SU-DHL-6 (cell line): ENCODE measurements at regions not wholly inside any gene's neighbourhood (a gene's known extent, or its start where the extent isn't known, plus 50 kb on each side); places are given as distances from the start of the nearest gene placed in this dataset.

Experiments used
- H2AFZ ChIP-seq: fragments of 200-600 bp; sonication (generic); 2 replicates; pipeline ENCODE4 v1.6.1; 2014; ENCODE audit warnings: low read depth, mild to moderate bottlenecking, moderate library complexity, mixed read lengths, antibody characterized with exemption, low read length; ENCODE audit not compliant: severe bottlenecking
- H3F3A ChIP-seq: fragments of 200-600 bp; shearing (Covaris generic); 2 replicates; pipeline ENCODE4 v1.6.0; 2016; ENCODE audit warnings: antibody characterized with exemption, mild to moderate bottlenecking; ENCODE audit not compliant: insufficient read depth
- H3K27ac ChIP-seq: fragments of 200-600 bp; sonication (generic); 2 replicates; pipeline ENCODE4 v1.5.1; 2016; ENCODE audit warnings: low read depth, mild to moderate bottlenecking, low read length, moderate library complexity, mixed read lengths
- H3K27me3 ChIP-seq: fragments of 200-600 bp; sonication (generic), shearing (Covaris generic); 2 replicates; pipeline ENCODE4 v1.6.0; 2014; ENCODE audit warnings: mild to moderate bottlenecking, low read length
- H3K36me3 ChIP-seq: fragments of 200-600 bp; sonication (generic); 2 replicates; pipeline ENCODE4 v1.6.1; 2014; ENCODE audit warnings: mild to moderate bottlenecking, low read length, mixed read lengths
- H3K4me2 ChIP-seq: fragments of 300-600, 200-600 bp; shearing (Covaris generic), sonication (generic); 2 replicates; pipeline ENCODE4 v1.6.0; 2014; ENCODE audit warnings: low read length, low read depth, mild to moderate bottlenecking; ENCODE audit not compliant: poor library complexity, severe bottlenecking
- H3K4me3 ChIP-seq: fragments of 200-600 bp; sonication (generic); 2 replicates; pipeline ENCODE4 v1.5.1; 2014; ENCODE audit warnings: antibody characterized with exemption, low read length, mild to moderate bottlenecking, mixed read lengths; ENCODE audit not compliant: insufficient read depth, poor library complexity, severe bottlenecking
- H3K79me2 ChIP-seq: fragments of 200-600 bp; sonication (generic); 2 replicates; pipeline ENCODE4 v1.6.1; 2014; ENCODE audit warnings: mild to moderate bottlenecking, low read length, moderate library complexity; ENCODE audit not compliant: insufficient read depth
- H3K9ac ChIP-seq: fragments of 200-600 bp; sonication (generic); 2 replicates; pipeline ENCODE4 v1.7.0; 2014; ENCODE audit warnings: mild to moderate bottlenecking, low read length
- H3K9me2 ChIP-seq: fragments of 200-600 bp; sonication (generic); replicated peaks from 2 replicates; pipeline ENCODE4 v1.6.1; 2014; ENCODE audit warnings: low read length; ENCODE audit not compliant: insufficient read depth
- H3K9me3 ChIP-seq: fragments of 200-600 bp; sonication (generic); 2 replicates; pipeline ENCODE4 v1.6.1; 2014; ENCODE audit warnings: low read length, mixed read lengths; ENCODE audit not compliant: insufficient read depth
- H4K20me1 ChIP-seq: fragments of 200-600 bp; sonication (generic); 2 replicates; pipeline ENCODE4 v1.6.1; 2014; ENCODE audit warnings: low read depth, mild to moderate bottlenecking, antibody characterized with exemption, low read length, moderate library complexity, mixed read lengths
- EZH2phosphoT487 ChIP-seq: fragments of 200-600 bp; sonication (generic), shearing (Covaris generic); conservative IDR thresholded peaks from 2 replicates; pipeline ENCODE4 v1.6.1; 2018; ENCODE audit warnings: mild to moderate bottlenecking, antibody characterized with exemption, low read length, moderate library complexity, mixed read lengths
- TF ChIP-seq, protein P1 (sequence below): fragments of 200-600 bp; sonication (generic); IDR thresholded peaks from one replicate; pipeline ENCODE4 v1.5.1; 2017; ENCODE audit warnings: antibody characterized with exemption, mild to moderate bottlenecking, low read length, moderate library complexity; ENCODE audit not compliant: insufficient read depth, poor library complexity, severe bottlenecking

DNA sequence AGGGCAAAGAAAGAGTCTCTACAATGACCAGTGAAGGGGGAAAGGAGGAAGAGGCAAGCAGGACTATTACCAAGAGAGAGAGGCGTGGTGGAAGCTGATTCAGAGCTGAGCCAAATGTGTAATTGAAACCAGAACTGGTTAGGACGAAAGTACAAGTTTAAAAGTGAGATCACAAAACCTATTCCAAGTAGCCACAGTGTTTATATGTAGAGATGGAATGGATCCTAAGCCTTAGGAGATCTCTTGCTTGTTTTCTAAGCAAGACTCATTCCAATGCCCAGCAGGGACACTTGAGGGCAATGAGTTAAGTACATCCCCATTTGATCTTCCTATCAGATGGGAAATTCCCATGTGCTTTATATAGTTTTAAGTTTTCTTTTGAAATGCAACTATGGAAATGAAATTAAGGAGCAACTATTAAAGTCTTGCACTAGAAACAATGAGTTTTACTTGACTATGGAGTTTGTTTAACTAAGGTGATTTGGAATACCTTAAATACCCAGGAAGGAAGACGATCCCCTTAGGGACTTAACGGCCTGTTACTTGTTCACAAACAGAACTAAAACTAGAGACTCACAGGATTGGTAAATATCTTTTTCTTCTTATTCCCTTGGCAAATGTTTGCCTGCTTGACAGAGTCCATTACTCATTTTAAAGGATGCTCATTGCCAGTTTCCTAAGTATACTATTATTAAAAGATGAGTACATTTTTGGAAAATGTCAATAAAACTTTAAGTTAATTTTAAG is 51.1 kb upstream of the SNX2 start:
- Histone ChIP-seq H3K36me3 (no peaks in the 10 kb centered on the region), H3K79me2 (no peaks in the 10 kb centered on the region), H3K27me3 (no peaks in the 10 kb centered on the region), H3K9me3 (no peaks in the 10 kb centered on the region), H3K9me2 (no peaks in the 10 kb centered on the region), H2AFZ (no peak overlapping the region), H3K27ac (no peak overlapping the region), H4K20me1 (no peaks in the 10 kb centered on the region), H3F3A (no peaks in the 10 kb centered on the region), H3K4me2 (no peak overlapping the region), H3K4me3 (no peak overlapping the region), H3K9ac (no peak overlapping the region)
- no peak for TF ChIP-seq EZH2phosphoT487
- TF ChIP-seq, protein P1, sequence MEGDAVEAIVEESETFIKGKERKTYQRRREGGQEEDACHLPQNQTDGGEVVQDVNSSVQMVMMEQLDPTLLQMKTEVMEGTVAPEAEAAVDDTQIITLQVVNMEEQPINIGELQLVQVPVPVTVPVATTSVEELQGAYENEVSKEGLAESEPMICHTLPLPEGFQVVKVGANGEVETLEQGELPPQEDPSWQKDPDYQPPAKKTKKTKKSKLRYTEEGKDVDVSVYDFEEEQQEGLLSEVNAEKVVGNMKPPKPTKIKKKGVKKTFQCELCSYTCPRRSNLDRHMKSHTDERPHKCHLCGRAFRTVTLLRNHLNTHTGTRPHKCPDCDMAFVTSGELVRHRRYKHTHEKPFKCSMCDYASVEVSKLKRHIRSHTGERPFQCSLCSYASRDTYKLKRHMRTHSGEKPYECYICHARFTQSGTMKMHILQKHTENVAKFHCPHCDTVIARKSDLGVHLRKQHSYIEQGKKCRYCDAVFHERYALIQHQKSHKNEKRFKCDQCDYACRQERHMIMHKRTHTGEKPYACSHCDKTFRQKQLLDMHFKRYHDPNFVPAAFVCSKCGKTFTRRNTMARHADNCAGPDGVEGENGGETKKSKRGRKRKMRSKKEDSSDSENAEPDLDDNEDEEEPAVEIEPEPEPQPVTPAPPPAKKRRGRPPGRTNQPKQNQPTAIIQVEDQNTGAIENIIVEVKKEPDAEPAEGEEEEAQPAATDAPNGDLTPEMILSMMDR = no peak
